CD14-positive monocyte (primary cell): ENCODE measurements at regions not wholly inside any gene's neighbourhood (a gene's known extent, or its start where the extent isn't known, plus 50 kb on each side); places are given as distances from the start of the nearest gene placed in this dataset.

Experiments used
- DNase-seq, 3 donors: peaks; one replicate each; pipeline ENCODE4 v3.0.0-alpha.2; 2011 to 2022
- H2AFZ ChIP-seq: 2 replicates; pipeline ENCODE4 v1.6.0; 2012; ENCODE audit warnings: mild to moderate bottlenecking, low read depth, low read length, inconsistent platforms; ENCODE audit not compliant: insufficient read depth, poor library complexity, severe bottlenecking
- H3K27ac ChIP-seq, 2 donors: 1 replicate in 1 of 2; 2 replicates in 1 of 2; pipeline ENCODE4 v1.5.1; 2012 to 2013; ENCODE audit warnings: low read length in 2 of 2, control low read depth in 1 of 2, inconsistent platforms in 1 of 2, low read depth in 1 of 2, mild to moderate bottlenecking in 1 of 2
- H3K27me3 ChIP-seq, 2 donors: one replicate each; pipeline versions ENCODE4 v1.6.0 to v1.6.1; 2011 to 2013; ENCODE audit warnings: low read length in 2 of 2; ENCODE audit not compliant: control insufficient read depth in 2 of 2, insufficient read depth in 2 of 2
- H3K36me3 ChIP-seq, 2 donors: replicated peaks in 1 of 2; 1 replicate in 1 of 2; 2 replicates in 1 of 2; pipeline versions ENCODE4 v1.5.1 to v1.6.1; 2012 to 2013; ENCODE audit warnings: low read length in 2 of 2, control low read depth in 1 of 2, inconsistent platforms in 1 of 2, mild to moderate bottlenecking in 1 of 2; ENCODE audit not compliant: insufficient read depth in 2 of 2, control insufficient read depth in 1 of 2
- H3K4me1 ChIP-seq, 2 donors: 1 replicate in 1 of 2; 2 replicates in 1 of 2; pipeline versions ENCODE4 v1.5.1 to v1.6.1; 2012 to 2013; ENCODE audit warnings: low read length in 2 of 2, control low read depth in 1 of 2, inconsistent platforms in 1 of 2, mild to moderate bottlenecking in 1 of 2, moderate library complexity in 1 of 2; ENCODE audit not compliant: insufficient read depth in 2 of 2, control insufficient read depth in 1 of 2
- H3K4me2 ChIP-seq: replicated peaks from 2 replicates; pipeline ENCODE3; 2012; ENCODE audit warnings: low read length, moderate library complexity, mild to moderate bottlenecking; ENCODE audit not compliant: poor library complexity, severe bottlenecking; ENCODE audit errors: extremely low read depth
- H3K4me3 ChIP-seq, 3 experiments: fragments of 200-600 bp in 1 of 3; sonication (generic) in 1 of 3; replicated peaks in 1 of 3; 1 replicate in 2 of 3; 2 replicates in 1 of 3; pipeline ENCODE4 v1.5.1; 2011 to 2013; ENCODE audit warnings: low read length in 3 of 3, mild to moderate bottlenecking in 3 of 3, control low read depth in 2 of 3, low read depth in 2 of 3, inconsistent platforms in 1 of 3, moderate library complexity in 1 of 3
- H3K79me2 ChIP-seq: 2 replicates; pipeline ENCODE4 v1.6.0; 2012; ENCODE audit warnings: mild to moderate bottlenecking, control low read depth, inconsistent platforms, low read length, moderate library complexity; ENCODE audit not compliant: insufficient read depth
- H3K9ac ChIP-seq: 2 replicates; pipeline ENCODE4 v1.6.0; 2017; ENCODE audit warnings: low read length, mild to moderate bottlenecking; ENCODE audit not compliant: insufficient read depth, poor library complexity, severe bottlenecking
- H3K9me3 ChIP-seq, 2 donors: replicated peaks in 1 of 2; 1 replicate in 1 of 2; 2 replicates in 1 of 2; pipeline versions ENCODE4 v1.5.1 to v1.6.1; 2012 to 2013; ENCODE audit warnings: low read length in 2 of 2, control low read depth in 1 of 2; ENCODE audit not compliant: control insufficient read depth in 1 of 2, insufficient read depth in 1 of 2
- H4K20me1 ChIP-seq: 2 replicates; pipeline ENCODE4 v1.6.0; 2012; ENCODE audit warnings: mild to moderate bottlenecking, low read length, control low read depth, moderate library complexity; ENCODE audit not compliant: insufficient read depth
- H3K27ac Mint-ChIP-seq, 7 donors: one replicate each; pipeline ENCODE4 v1.8.0; 2020; ENCODE audit warnings: mild to moderate bottlenecking in 7 of 7, mixed read lengths in 7 of 7, moderate library complexity in 6 of 7, inconsistent platforms in 2 of 7
- H3K27me3 Mint-ChIP-seq, 3 donors: one replicate each; pipeline ENCODE4 v1.8.0; 2021 to 2022; ENCODE audit warnings: low read depth in 3 of 3, mild to moderate bottlenecking in 3 of 3, mixed read lengths in 3 of 3, moderate library complexity in 3 of 3, inconsistent platforms in 1 of 3
- H3K36me3 Mint-ChIP-seq, 2 donors: one replicate each; pipeline ENCODE4 v1.8.0; 2020; ENCODE audit warnings: mixed read lengths in 2 of 2, inconsistent platforms in 1 of 2, mild to moderate bottlenecking in 1 of 2
- H3K4me1 Mint-ChIP-seq: one replicate; pipeline ENCODE4 v1.8.0; 2020; ENCODE audit warnings: mild to moderate bottlenecking, mixed read lengths
- H3K4me3 Mint-ChIP-seq, 2 donors: one replicate each; pipeline ENCODE4 v1.8.0; 2020; ENCODE audit warnings: mild to moderate bottlenecking in 2 of 2, mixed read lengths in 2 of 2, moderate library complexity in 1 of 2
- H3K9me3 Mint-ChIP-seq, 7 donors: one replicate each; pipeline ENCODE4 v1.8.0; 2020 to 2022; ENCODE audit warnings: mixed read lengths in 7 of 7, mild to moderate bottlenecking in 6 of 7, moderate library complexity in 6 of 7, inconsistent platforms in 2 of 7
- WGBS: methylation state at CpG from one replicate; pipeline ENCODE4 v1.1.5; 2013; ENCODE audit warnings: missing lambda C conversion rate; ENCODE audit not compliant: insufficient coverage; 5-methylcytosine and 5-hydroxymethylcytosine counted together
- intact Hi-C, 2 donors: fragments of 100-400 bp; cut with micrococcal nuclease; formaldehyde crosslinking; loops; one replicate each; pipeline versions ENCODE4 v1.15.0 to v1.15.1; 2023
- TF ChIP-seq, protein P1 (sequence below): fragments of 200-600 bp; IDR thresholded peaks from one replicate; pipeline ENCODE4 v1.8.0; 2022; ENCODE audit warnings: antibody characterized with exemption, mild to moderate bottlenecking

- TF ChIP-seq, protein P1, sequence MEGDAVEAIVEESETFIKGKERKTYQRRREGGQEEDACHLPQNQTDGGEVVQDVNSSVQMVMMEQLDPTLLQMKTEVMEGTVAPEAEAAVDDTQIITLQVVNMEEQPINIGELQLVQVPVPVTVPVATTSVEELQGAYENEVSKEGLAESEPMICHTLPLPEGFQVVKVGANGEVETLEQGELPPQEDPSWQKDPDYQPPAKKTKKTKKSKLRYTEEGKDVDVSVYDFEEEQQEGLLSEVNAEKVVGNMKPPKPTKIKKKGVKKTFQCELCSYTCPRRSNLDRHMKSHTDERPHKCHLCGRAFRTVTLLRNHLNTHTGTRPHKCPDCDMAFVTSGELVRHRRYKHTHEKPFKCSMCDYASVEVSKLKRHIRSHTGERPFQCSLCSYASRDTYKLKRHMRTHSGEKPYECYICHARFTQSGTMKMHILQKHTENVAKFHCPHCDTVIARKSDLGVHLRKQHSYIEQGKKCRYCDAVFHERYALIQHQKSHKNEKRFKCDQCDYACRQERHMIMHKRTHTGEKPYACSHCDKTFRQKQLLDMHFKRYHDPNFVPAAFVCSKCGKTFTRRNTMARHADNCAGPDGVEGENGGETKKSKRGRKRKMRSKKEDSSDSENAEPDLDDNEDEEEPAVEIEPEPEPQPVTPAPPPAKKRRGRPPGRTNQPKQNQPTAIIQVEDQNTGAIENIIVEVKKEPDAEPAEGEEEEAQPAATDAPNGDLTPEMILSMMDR: no peak
- no peaks in the 10 kb centered on the region for H3K36me3 ChIP-seq
- WGBS: no CpG with 5 or more reads among the region's 2 CpGs
- no peak overlapping the region for H3K27ac Mint-ChIP-seq
- no peaks in the 10 kb centered on the region for H3K36me3 Mint-ChIP-seq
- no peak overlapping the region for H3K4me3 ChIP-seq
- no peaks in the 10 kb centered on the region for H3K27me3 ChIP-seq
- no peak overlapping the region for H2AFZ ChIP-seq
- H4K20me1 ChIP-seq: no peaks in the 10 kb centered on the region
- H3K4me2 ChIP-seq: no peak overlapping the region
- peaks cover 0 to 2% (median 0%) of the 10 kb centered on the region in 7 donors for H3K9me3 Mint-ChIP-seq
- no peak overlapping the region for H3K9ac ChIP-seq
- H3K9me3 ChIP-seq: no peaks in the 10 kb centered on the region
- no peaks in the 10 kb centered on the region for H3K4me1 ChIP-seq
- H3K4me3 Mint-ChIP-seq: no peak overlapping the region
- H3K79me2 ChIP-seq: no peaks in the 10 kb centered on the region
- H3K27ac ChIP-seq: no peak overlapping the region
- no peak for DNase-seq
- H3K27me3 Mint-ChIP-seq: no peaks in the 10 kb centered on the region
- intact Hi-C loops: no loop called here
- no peaks in the 10 kb centered on the region for H3K4me1 Mint-ChIP-seq
Measured at GRCh38 chr1:216884614-216885229, 161.5 kb upstream of the ESRRG start.

DNA sequence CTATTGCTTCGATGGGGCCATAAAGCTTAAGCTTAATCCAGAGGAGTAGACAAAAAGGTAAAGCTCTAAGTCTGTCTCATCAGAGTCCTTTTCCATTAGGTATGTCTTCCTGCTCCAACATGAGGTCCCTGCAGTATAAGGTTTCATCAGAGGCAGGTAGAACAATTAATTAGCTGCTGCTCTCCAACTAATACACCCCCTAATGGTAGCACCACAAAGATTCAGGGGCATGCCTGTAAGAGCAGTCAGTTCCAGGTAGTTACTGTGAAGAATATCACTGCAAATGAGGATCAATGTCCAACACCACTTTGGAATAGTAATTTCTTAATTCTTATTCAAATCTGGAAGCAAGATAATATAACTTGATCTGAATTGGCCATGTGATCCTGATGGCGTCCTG, 160.3 kb upstream of the ESRRG start:
- Histone ChIP-seq H3K27ac (no peak overlapping the region), H3K9ac (no peak overlapping the region), H4K20me1 (no peaks in the 10 kb centered on the region), H3K36me3 (no peaks in the 10 kb centered on the region), H3K4me1 (no peaks in the 10 kb centered on the region), H3K4me2 (no peak overlapping the region), H2AFZ (no peak overlapping the region), H3K27me3 (no peaks in the 10 kb centered on the region), H3K4me3 (no peak overlapping the region), H3K79me2 (no peaks in the 10 kb centered on the region), H3K9me3 (no peaks in the 10 kb centered on the region)
- Mint-ChIP-seq H3K27me3 (no peaks in the 10 kb centered on the region), H3K4me3 (no peak overlapping the region), H3K36me3 (no peaks in the 10 kb centered on the region), H3K4me1 (no peaks in the 10 kb centered on the region), H3K27ac (no peak overlapping the region), H3K9me3 (peaks cover 0 to 2% (median 0%) of the 10 kb centered on the region in 7 donors)
- no CpG with 5 or more reads among the region's 2 CpGs for WGBS
- intact Hi-C loops: no loop called here
- TF ChIP-seq, protein P1: no peak
- no peak for DNase-seq
